IPS-18a (cell line): ENCODE measurements at regions not wholly inside any gene's neighbourhood (a gene's known extent, or its start where the extent isn't known, plus 50 kb on each side); places are given as distances from the start of the nearest gene placed in this dataset.
"Not testable (repeated sequence)": the region's sequence is repeated elsewhere in the genome, so short reads cannot be mapped to it uniquely, and the experiment has no call there.

Experiments
- H3K27ac ChIP-seq: one replicate; pipeline ENCODE4 v1.5.1; 2013; ENCODE audit warnings: low read length
- H3K27me3 ChIP-seq: one replicate; pipeline ENCODE4 v1.6.1; 2013; ENCODE audit warnings: mild to moderate bottlenecking, low read length; ENCODE audit not compliant: control insufficient read depth, insufficient read depth
- H3K36me3 ChIP-seq: one replicate; pipeline ENCODE4 v1.6.1; 2013; ENCODE audit warnings: low read depth, low read length; ENCODE audit not compliant: control insufficient read depth
- H3K4me1 ChIP-seq: one replicate; pipeline ENCODE4 v1.6.1; 2013; ENCODE audit warnings: low read depth, low read length; ENCODE audit not compliant: control insufficient read depth
- H3K4me3 ChIP-seq: one replicate; pipeline ENCODE4 v1.5.1; 2013; ENCODE audit warnings: low read length
- H3K9ac ChIP-seq: one replicate; pipeline ENCODE4 v1.6.1; 2013; ENCODE audit warnings: mild to moderate bottlenecking, low read length, moderate library complexity
- H3K9me3 ChIP-seq: one replicate; pipeline ENCODE4 v1.6.1; 2013; ENCODE audit warnings: low read depth, low read length; ENCODE audit not compliant: control insufficient read depth

GRCh38 chrX:13418126-13419097 is 98.6 kb upstream of the ATXN3L start:
- Histone ChIP-seq H3K27me3 (no peaks in the 10 kb centered on the region), H3K9me3 (no peaks in the 10 kb centered on the region), H3K36me3 (no peaks in the 10 kb centered on the region), H3K9ac (no peak overlapping the region), H3K4me1 (peaks cover 22% of the 10 kb centered on the region), H3K4me3 (no peak overlapping the region), H3K27ac (no peak overlapping the region)

- H3K27me3 ChIP-seq = no peaks in the 10 kb centered on the region
- H3K4me1 ChIP-seq = peaks cover 44% of the 10 kb centered on the region
- H3K27ac ChIP-seq = no peak overlapping the region
- no peak overlapping the region for H3K9ac ChIP-seq
- H3K9me3 ChIP-seq = no peaks in the 10 kb centered on the region
- no peaks in the 10 kb centered on the region for H3K36me3 ChIP-seq
- H3K4me3 ChIP-seq = no peak overlapping the region
Measured at GRCh38 chrX:13415509-13415908, 95.7 kb upstream of the ATXN3L start.

- H3K36me3 ChIP-seq = no peaks in the 10 kb centered on the region
- peaks cover 44% of the 10 kb centered on the region for H3K4me1 ChIP-seq
- no peaks in the 10 kb centered on the region for H3K27me3 ChIP-seq
- no peaks in the 10 kb centered on the region for H3K9me3 ChIP-seq
- H3K27ac ChIP-seq = peak overlapping the region; percentile 54
- H3K9ac ChIP-seq = peak overlapping the region; percentile 16
- H3K4me3 ChIP-seq = no peak overlapping the region
Measured at GRCh38 chrX:13414006-13414647, 94.3 kb upstream of the ATXN3L start.

- H3K9ac ChIP-seq = no peak overlapping the region
- no peaks in the 10 kb centered on the region for H3K27me3 ChIP-seq
- H3K4me3 ChIP-seq = peak overlapping the region; percentile 26
- peak overlapping the region; percentile 34 for H3K27ac ChIP-seq
- no peaks in the 10 kb centered on the region for H3K36me3 ChIP-seq
- H3K9me3 ChIP-seq = no peaks in the 10 kb centered on the region
- H3K4me1 ChIP-seq = peaks cover 44% of the 10 kb centered on the region
Measured at GRCh38 chrX:13412208-13412600, 92.4 kb upstream of the ATXN3L start.

- H3K9ac ChIP-seq = no peak overlapping the region
- no peaks in the 10 kb centered on the region for H3K27me3 ChIP-seq
- H3K9me3 ChIP-seq = no peaks in the 10 kb centered on the region
- H3K36me3 ChIP-seq = no peaks in the 10 kb centered on the region
- peak overlapping the region; percentile 26 for H3K4me3 ChIP-seq
- H3K4me1 ChIP-seq = peaks cover 44% of the 10 kb centered on the region
- H3K27ac ChIP-seq = peak overlapping the region; percentile 34
Measured at GRCh38 chrX:13411496-13412207, 91.8 kb upstream of the ATXN3L start.

GRCh38 chrX:13408599-13408998 is 88.7 kb upstream of the ATXN3L start:
- not testable (repeated sequence) for H3K36me3 ChIP-seq, H3K27me3 ChIP-seq, H3K9me3 ChIP-seq, H3K4me3 ChIP-seq, H3K27ac ChIP-seq, H3K9ac ChIP-seq
- peaks cover 26% of the 10 kb centered on the region for H3K4me1 ChIP-seq

- H3K4me3 ChIP-seq, H3K9ac ChIP-seq, H3K27ac ChIP-seq, H3K27me3 ChIP-seq, H3K4me1 ChIP-seq, H3K9me3 ChIP-seq, H3K36me3 ChIP-seq: not testable (repeated sequence)
Measured at GRCh38 chrX:13404777-13405176, 84.9 kb upstream of the ATXN3L start.

GRCh38 chrX:13404364-13404763 is 84.5 kb upstream of the ATXN3L start:
- Histone ChIP-seq H3K4me1 (no peaks in the 10 kb centered on the region), H3K9ac (no peak overlapping the region), H3K27ac (no peak overlapping the region), H3K36me3 (no peaks in the 10 kb centered on the region), H3K27me3 (no peaks in the 10 kb centered on the region), H3K9me3 (no peaks in the 10 kb centered on the region), H3K4me3 (no peak overlapping the region)

- H3K27ac ChIP-seq = no peak overlapping the region
- no peak overlapping the region for H3K9ac ChIP-seq
- no peak overlapping the region for H3K4me3 ChIP-seq
- H3K9me3 ChIP-seq = no peaks in the 10 kb centered on the region
- no peaks in the 10 kb centered on the region for H3K4me1 ChIP-seq
- H3K27me3 ChIP-seq = no peaks in the 10 kb centered on the region
- H3K36me3 ChIP-seq = no peaks in the 10 kb centered on the region
Measured at GRCh38 chrX:13401724-13402123, 81.9 kb upstream of the ATXN3L start.

GRCh38 chrX:13398839-13399238 is 79.0 kb upstream of the ATXN3L start:
- H3K4me1 ChIP-seq = no peaks in the 10 kb centered on the region
- no peaks in the 10 kb centered on the region for H3K36me3 ChIP-seq
- no peak overlapping the region for H3K4me3 ChIP-seq
- H3K27me3 ChIP-seq = no peaks in the 10 kb centered on the region
- no peak overlapping the region for H3K9ac ChIP-seq
- H3K9me3 ChIP-seq = no peaks in the 10 kb centered on the region
- H3K27ac ChIP-seq = no peak overlapping the region

- Histone ChIP-seq H3K36me3 (no peaks in the 10 kb centered on the region), H3K27ac (no peak overlapping the region), H3K9ac (no peak overlapping the region), H3K4me1 (no peaks in the 10 kb centered on the region), H3K27me3 (no peaks in the 10 kb centered on the region), H3K4me3 (no peak overlapping the region), H3K9me3 (no peaks in the 10 kb centered on the region)
Measured at GRCh38 chrX:13397878-13398818, 78.3 kb upstream of the ATXN3L start.
